Parathyroid adenoma (tissue), 2 donors: ENCODE measurements at regions not wholly inside any gene's neighbourhood (a gene's known extent, or its start where the extent isn't known, plus 50 kb on each side); places are given as distances from the start of the nearest gene placed in this dataset.

Experiments used
- H2AFZ ChIP-seq: fragments of 300-600 bp; sonication (generic); one replicate; pipeline ENCODE4 v1.7.0; 2017; ENCODE audit warnings: antibody characterized with exemption, mild to moderate bottlenecking
- H3K27ac ChIP-seq: fragments of 300-600 bp; sonication (generic); one replicate; pipeline ENCODE4 v1.7.0; 2017
- H3K27me3 ChIP-seq: fragments of 300-600 bp; sonication (generic); one replicate; pipeline ENCODE4 v1.7.0; 2017; ENCODE audit warnings: low read length; ENCODE audit not compliant: control insufficient read depth, insufficient read depth
- H3K36me3 ChIP-seq: fragments of 300-600 bp; sonication (generic); one replicate; pipeline ENCODE4 v1.7.0; 2017; ENCODE audit warnings: low read length; ENCODE audit not compliant: control insufficient read depth, insufficient read depth
- H3K4me1 ChIP-seq: fragments of 300-600 bp; sonication (generic); one replicate; pipeline ENCODE4 v1.7.0; 2017; ENCODE audit warnings: control low read depth
- H3K4me2 ChIP-seq: fragments of 300-600 bp; sonication (generic); one replicate; pipeline ENCODE4 v1.7.0; 2017; ENCODE audit warnings: low read length
- H3K4me3 ChIP-seq: fragments of 300-600 bp; sonication (generic); one replicate; pipeline ENCODE4 v1.7.0; 2017; ENCODE audit warnings: low read depth, low read length
- H3K79me2 ChIP-seq: fragments of 300-600 bp; sonication (generic); one replicate; pipeline ENCODE4 v1.7.0; 2017; ENCODE audit warnings: control low read depth
- H3K9ac ChIP-seq: fragments of 300-600 bp; sonication (generic); one replicate; pipeline ENCODE4 v1.7.0; 2017; ENCODE audit warnings: mild to moderate bottlenecking
- H3K9me3 ChIP-seq: fragments of 300-600 bp; sonication (generic); one replicate; pipeline ENCODE4 v1.7.0; 2017; ENCODE audit warnings: low read length; ENCODE audit not compliant: control insufficient read depth
- TF ChIP-seq, protein P1 (sequence below): fragments of 300-600 bp; sonication (generic); IDR thresholded peaks from one replicate; pipeline ENCODE4 v1.7.0; 2017; ENCODE audit warnings: antibody characterized with exemption, mild to moderate bottlenecking
- donor health status: primary hyperparathyroidism.

DNA sequence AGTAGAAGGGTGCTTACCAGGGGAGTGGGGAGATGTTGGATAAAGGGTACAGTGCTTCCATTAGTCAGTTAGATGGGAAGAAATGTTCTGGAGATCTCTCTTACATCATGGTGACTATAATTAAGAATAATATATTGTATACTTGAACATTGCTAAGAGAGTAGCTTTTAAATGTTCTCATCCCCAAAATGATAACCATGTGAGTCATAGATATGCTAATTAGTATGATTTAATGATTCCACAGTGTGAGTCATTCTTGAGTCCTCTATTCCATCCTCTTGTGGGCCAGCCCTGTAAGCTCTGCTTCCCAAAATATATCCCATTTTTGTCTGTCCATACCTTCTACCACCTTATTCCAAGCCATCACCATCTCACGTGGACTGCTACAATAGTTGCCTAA lies 80.6 kb upstream of the CDH11 start:
- Histone ChIP-seq H3K4me3 (no peak overlapping the region), H3K27ac (no peak overlapping the region), H2AFZ (no peak overlapping the region), H3K79me2 (no peaks in the 10 kb centered on the region), H3K36me3 (no peaks in the 10 kb centered on the region), H3K9ac (no peak overlapping the region), H3K27me3 (no peaks in the 10 kb centered on the region), H3K4me1 (no peaks in the 10 kb centered on the region), H3K4me2 (no peak overlapping the region), H3K9me3 (no peaks in the 10 kb centered on the region)
- TF ChIP-seq, protein P1, sequence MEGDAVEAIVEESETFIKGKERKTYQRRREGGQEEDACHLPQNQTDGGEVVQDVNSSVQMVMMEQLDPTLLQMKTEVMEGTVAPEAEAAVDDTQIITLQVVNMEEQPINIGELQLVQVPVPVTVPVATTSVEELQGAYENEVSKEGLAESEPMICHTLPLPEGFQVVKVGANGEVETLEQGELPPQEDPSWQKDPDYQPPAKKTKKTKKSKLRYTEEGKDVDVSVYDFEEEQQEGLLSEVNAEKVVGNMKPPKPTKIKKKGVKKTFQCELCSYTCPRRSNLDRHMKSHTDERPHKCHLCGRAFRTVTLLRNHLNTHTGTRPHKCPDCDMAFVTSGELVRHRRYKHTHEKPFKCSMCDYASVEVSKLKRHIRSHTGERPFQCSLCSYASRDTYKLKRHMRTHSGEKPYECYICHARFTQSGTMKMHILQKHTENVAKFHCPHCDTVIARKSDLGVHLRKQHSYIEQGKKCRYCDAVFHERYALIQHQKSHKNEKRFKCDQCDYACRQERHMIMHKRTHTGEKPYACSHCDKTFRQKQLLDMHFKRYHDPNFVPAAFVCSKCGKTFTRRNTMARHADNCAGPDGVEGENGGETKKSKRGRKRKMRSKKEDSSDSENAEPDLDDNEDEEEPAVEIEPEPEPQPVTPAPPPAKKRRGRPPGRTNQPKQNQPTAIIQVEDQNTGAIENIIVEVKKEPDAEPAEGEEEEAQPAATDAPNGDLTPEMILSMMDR, result no peak

DNA sequence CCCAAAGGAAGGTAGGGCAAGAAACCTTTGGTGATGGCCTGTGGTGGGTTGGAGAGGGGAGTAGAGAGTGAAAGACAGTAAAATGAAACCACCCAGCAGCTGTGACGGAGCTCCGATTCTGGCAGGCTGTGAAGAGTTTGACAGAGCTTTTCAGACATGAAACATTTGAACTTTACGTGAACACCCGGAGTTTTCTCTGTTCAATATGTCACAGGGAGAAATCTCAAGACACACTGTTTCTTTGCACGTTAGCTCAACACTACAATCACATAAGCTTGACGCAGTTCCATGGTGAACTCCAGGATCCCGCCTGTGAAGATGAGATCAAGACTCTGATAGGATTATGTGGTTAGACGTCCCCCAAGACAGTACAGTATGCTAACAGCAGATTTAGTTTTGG lies 79.6 kb upstream of the CDH11 start:
- Histone ChIP-seq H3K79me2 (no peaks in the 10 kb centered on the region), H2AFZ (no peak overlapping the region), H3K4me3 (no peak overlapping the region), H3K4me1 (no peaks in the 10 kb centered on the region), H3K27ac (no peak overlapping the region), H3K4me2 (no peak overlapping the region), H3K9ac (no peak overlapping the region), H3K36me3 (no peaks in the 10 kb centered on the region), H3K9me3 (no peaks in the 10 kb centered on the region), H3K27me3 (no peaks in the 10 kb centered on the region)
- TF ChIP-seq, protein P1, result no peak

DNA sequence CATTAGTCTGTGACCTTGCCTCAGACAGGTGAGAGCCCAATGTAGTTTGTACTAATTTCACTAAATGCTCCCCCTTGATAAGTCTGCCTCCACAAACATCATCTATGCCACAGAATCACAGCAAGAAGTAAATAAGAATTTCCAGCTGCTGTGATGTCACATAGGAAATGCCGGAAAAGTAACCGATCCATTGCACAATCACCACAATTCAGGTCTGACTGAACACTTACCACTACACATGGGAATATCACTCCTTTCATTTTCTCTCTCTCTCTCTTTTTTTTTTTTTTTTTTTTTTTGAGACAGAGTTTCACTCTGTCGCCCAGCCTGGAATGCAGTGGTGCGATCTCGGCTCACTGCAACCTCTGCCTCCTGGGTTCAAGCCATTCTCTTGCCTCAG lies 79.0 kb upstream of the CDH11 start:
- no peak overlapping the region for H3K27ac ChIP-seq
- TF ChIP-seq, protein P1, result no peak
- no peak overlapping the region for H3K9ac ChIP-seq
- no peak overlapping the region for H3K4me3 ChIP-seq
- no peaks in the 10 kb centered on the region for H3K36me3 ChIP-seq
- no peaks in the 10 kb centered on the region for H3K27me3 ChIP-seq
- H3K4me2 ChIP-seq, result no peak overlapping the region
- H3K4me1 ChIP-seq, result no peaks in the 10 kb centered on the region
- no peaks in the 10 kb centered on the region for H3K9me3 ChIP-seq
- no peaks in the 10 kb centered on the region for H3K79me2 ChIP-seq
- no peak overlapping the region for H2AFZ ChIP-seq

DNA sequence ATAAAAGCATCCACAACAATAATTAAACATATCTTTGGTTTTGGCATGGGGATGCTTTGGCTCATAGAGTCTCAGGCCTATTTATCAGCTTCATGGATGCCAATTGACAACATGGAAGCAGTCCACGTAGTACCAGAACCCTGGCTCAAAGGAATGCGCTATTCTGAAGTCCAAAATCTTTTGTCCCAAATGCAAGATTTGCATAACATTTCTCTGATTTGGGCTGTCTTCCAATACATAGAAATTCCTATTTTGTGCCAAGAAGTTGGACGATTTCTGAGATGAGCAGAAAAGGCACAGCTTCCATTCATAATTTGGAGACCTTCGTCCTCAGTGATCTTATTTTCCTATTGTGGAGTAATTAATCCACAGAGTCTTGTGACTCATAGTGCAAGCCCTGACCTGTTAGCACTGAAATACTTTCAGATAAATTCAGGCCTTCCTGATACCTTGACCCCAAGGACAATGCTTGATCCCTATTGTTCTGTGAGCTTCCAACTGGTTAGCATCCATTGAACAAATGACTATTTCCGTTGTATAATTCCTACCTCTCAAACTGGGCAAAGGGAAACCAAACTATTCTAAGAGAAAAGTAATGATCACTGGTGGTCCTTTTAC lies 78.4 kb upstream of the CDH11 start:
- H3K4me2 ChIP-seq, result no peak overlapping the region
- H3K4me3 ChIP-seq, result no peak overlapping the region
- TF ChIP-seq, protein P1, result no peak
- no peaks in the 10 kb centered on the region for H3K27me3 ChIP-seq
- no peaks in the 10 kb centered on the region for H3K79me2 ChIP-seq
- no peaks in the 10 kb centered on the region for H3K4me1 ChIP-seq
- H2AFZ ChIP-seq, result no peak overlapping the region
- no peak overlapping the region for H3K9ac ChIP-seq
- no peak overlapping the region for H3K27ac ChIP-seq
- no peaks in the 10 kb centered on the region for H3K36me3 ChIP-seq
- H3K9me3 ChIP-seq, result no peaks in the 10 kb centered on the region

DNA sequence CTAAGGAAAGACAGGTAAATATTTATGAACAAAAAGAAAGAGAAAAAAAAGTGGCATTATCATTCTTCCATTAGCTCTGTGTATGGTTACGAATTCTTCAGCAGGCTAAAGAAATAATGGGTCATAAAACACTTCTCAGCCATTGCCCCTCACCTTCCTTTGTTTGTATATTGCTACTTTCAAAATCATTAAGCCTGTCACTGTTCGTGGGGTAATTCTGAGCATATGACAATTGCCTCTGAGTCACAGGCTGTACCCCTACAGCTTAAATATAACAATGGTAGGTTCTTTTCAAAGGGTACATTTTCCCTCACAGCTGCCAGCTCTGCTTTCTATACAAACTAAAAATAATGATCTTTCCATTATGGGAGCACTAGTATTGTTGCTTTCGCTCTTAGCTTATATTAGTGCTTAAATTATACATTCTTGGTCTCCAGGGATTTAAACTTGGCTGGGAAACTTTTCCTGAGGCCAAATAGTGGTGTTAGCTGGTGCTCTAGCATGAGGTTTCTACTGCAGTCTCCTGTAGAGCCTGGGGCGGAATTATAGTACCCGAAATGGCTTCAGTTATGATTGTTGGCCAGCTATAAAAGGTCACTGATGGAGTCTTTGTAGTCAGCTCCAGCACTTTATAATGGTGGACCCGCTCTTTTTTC lies 74.7 kb upstream of the CDH11 start:
- TF ChIP-seq, protein P1, result no peak
- no peak overlapping the region for H3K27ac ChIP-seq
- H3K9ac ChIP-seq, result no peak overlapping the region
- H3K27me3 ChIP-seq, result no peaks in the 10 kb centered on the region
- no peaks in the 10 kb centered on the region for H3K79me2 ChIP-seq
- H3K36me3 ChIP-seq, result no peaks in the 10 kb centered on the region
- no peaks in the 10 kb centered on the region for H3K9me3 ChIP-seq
- H3K4me1 ChIP-seq, result no peaks in the 10 kb centered on the region
- H2AFZ ChIP-seq, result no peak overlapping the region
- H3K4me2 ChIP-seq, result no peak overlapping the region
- H3K4me3 ChIP-seq, result no peak overlapping the region
